Activated naive CD8-positive, alpha-beta T cell (primary cell): ENCODE measurements at regions not wholly inside any gene's neighbourhood (a gene's known extent, or its start where the extent isn't known, plus 50 kb on each side); places are given as distances from the start of the nearest gene placed in this dataset.
"Not testable (repeated sequence)": the region's sequence is repeated elsewhere in the genome, so short reads cannot be mapped to it uniquely, and the experiment has no call there.

Source experiments
- H3K27ac Mint-ChIP-seq: one replicate; pipeline ENCODE4 v1.8.0; 2021; ENCODE audit warnings: mixed read lengths
- H3K27me3 Mint-ChIP-seq: one replicate; pipeline ENCODE4 v1.8.0; 2021; ENCODE audit warnings: mixed read lengths
- H3K36me3 Mint-ChIP-seq: one replicate; pipeline ENCODE4 v1.8.0; 2021; ENCODE audit warnings: mixed read lengths
- H3K4me1 Mint-ChIP-seq: one replicate; pipeline ENCODE4 v1.8.0; 2021; ENCODE audit warnings: low read depth, mixed read lengths
- H3K4me3 Mint-ChIP-seq: one replicate; pipeline ENCODE4 v1.8.0; 2021; ENCODE audit warnings: mild to moderate bottlenecking, mixed read lengths
- H3K9me3 Mint-ChIP-seq: one replicate; pipeline ENCODE4 v1.8.0; 2021; ENCODE audit warnings: low read depth, mixed read lengths

- Mint-ChIP-seq H3K9me3 (no peaks in the 10 kb centered on the region), H3K27ac (no peak overlapping the region), H3K27me3 (no peaks in the 10 kb centered on the region), H3K4me1 (no peaks in the 10 kb centered on the region), H3K4me3 (no peak overlapping the region), H3K36me3 (no peaks in the 10 kb centered on the region)
These were observed 631.8 kb downstream of the RWDD3 start for GRCh38 chr1:95865769-95866168.

- Mint-ChIP-seq H3K4me3 (no peak overlapping the region), H3K4me1 (no peaks in the 10 kb centered on the region), H3K36me3 (no peaks in the 10 kb centered on the region), H3K9me3 (peaks cover 15% of the 10 kb centered on the region), H3K27ac (no peak overlapping the region), H3K27me3 (no peaks in the 10 kb centered on the region)
These were observed 642.3 kb downstream of the RWDD3 start for GRCh38 chr1:95876276-95876675.

GRCh38 chr1:95879498-95880050, 645.6 kb downstream of the RWDD3 start:
- Mint-ChIP-seq H3K27ac (no peak overlapping the region), H3K4me3 (no peak overlapping the region), H3K4me1 (no peaks in the 10 kb centered on the region), H3K9me3 (peaks cover 11% of the 10 kb centered on the region), H3K36me3 (no peaks in the 10 kb centered on the region), H3K27me3 (no peaks in the 10 kb centered on the region)

GRCh38 chr1:95888941-95889390, 655.0 kb downstream of the RWDD3 start:
- H3K27me3 Mint-ChIP-seq: no peaks in the 10 kb centered on the region
- no peaks in the 10 kb centered on the region for H3K4me1 Mint-ChIP-seq
- H3K36me3 Mint-ChIP-seq: no peaks in the 10 kb centered on the region
- no peak overlapping the region for H3K27ac Mint-ChIP-seq
- peaks cover 4% of the 10 kb centered on the region for H3K9me3 Mint-ChIP-seq
- H3K4me3 Mint-ChIP-seq: no peak overlapping the region

- peaks cover 4% of the 10 kb centered on the region for H3K9me3 Mint-ChIP-seq
- no peak overlapping the region for H3K27ac Mint-ChIP-seq
- H3K4me3 Mint-ChIP-seq: no peak overlapping the region
- no peaks in the 10 kb centered on the region for H3K27me3 Mint-ChIP-seq
- no peaks in the 10 kb centered on the region for H3K36me3 Mint-ChIP-seq
- H3K4me1 Mint-ChIP-seq: no peaks in the 10 kb centered on the region
These were observed 655.4 kb downstream of the RWDD3 start for GRCh38 chr1:95889400-95889799.

GRCh38 chr1:95893921-95894320, 659.9 kb downstream of the RWDD3 start:
- H3K4me3 Mint-ChIP-seq: no peak overlapping the region
- no peaks in the 10 kb centered on the region for H3K4me1 Mint-ChIP-seq
- H3K36me3 Mint-ChIP-seq: no peaks in the 10 kb centered on the region
- H3K27me3 Mint-ChIP-seq: no peaks in the 10 kb centered on the region
- no peak overlapping the region for H3K27ac Mint-ChIP-seq
- H3K9me3 Mint-ChIP-seq: peaks cover 3% of the 10 kb centered on the region

GRCh38 chr1:95903060-95903459, 669.0 kb downstream of the RWDD3 start:
- Mint-ChIP-seq H3K4me1 (no peaks in the 10 kb centered on the region), H3K27me3 (no peaks in the 10 kb centered on the region), H3K4me3 (no peak overlapping the region), H3K36me3 (no peaks in the 10 kb centered on the region), H3K27ac (no peak overlapping the region), H3K9me3 (peaks cover 4% of the 10 kb centered on the region)

- no peaks in the 10 kb centered on the region for H3K36me3 Mint-ChIP-seq
- no peak overlapping the region for H3K27ac Mint-ChIP-seq
- no peaks in the 10 kb centered on the region for H3K4me1 Mint-ChIP-seq
These were observed 671.9 kb downstream of the RWDD3 start for GRCh38 chr1:95905818-95906395.

GRCh38 chr1:95911739-95912138, 677.7 kb downstream of the RWDD3 start:
- not testable (repeated sequence) for H3K27ac Mint-ChIP-seq, H3K36me3 Mint-ChIP-seq, H3K4me3 Mint-ChIP-seq, H3K27me3 Mint-ChIP-seq, H3K4me1 Mint-ChIP-seq
- peaks cover 11% of the 10 kb centered on the region for H3K9me3 Mint-ChIP-seq

More at GRCh38 chr1:95905818-95906395, 671.9 kb downstream of the RWDD3 start:
- H3K4me3 Mint-ChIP-seq: no peak overlapping the region
- H3K27me3 Mint-ChIP-seq: no peaks in the 10 kb centered on the region
- peaks cover 4% of the 10 kb centered on the region for H3K9me3 Mint-ChIP-seq

- Mint-ChIP-seq H3K9me3 (peaks cover under 1% of the 10 kb centered on the region), H3K36me3 (no peaks in the 10 kb centered on the region), H3K27me3 (no peaks in the 10 kb centered on the region), H3K4me1 (no peaks in the 10 kb centered on the region), H3K27ac (no peak overlapping the region), H3K4me3 (no peak overlapping the region)
These were observed 682.6 kb downstream of the RWDD3 start for GRCh38 chr1:95916616-95917015.

GRCh38 chr1:95924684-95925083, 690.7 kb downstream of the RWDD3 start:
- no peak overlapping the region for H3K27ac Mint-ChIP-seq
- no peaks in the 10 kb centered on the region for H3K36me3 Mint-ChIP-seq
- no peaks in the 10 kb centered on the region for H3K4me1 Mint-ChIP-seq
- H3K27me3 Mint-ChIP-seq: no peaks in the 10 kb centered on the region
- no peak overlapping the region for H3K4me3 Mint-ChIP-seq
- no peaks in the 10 kb centered on the region for H3K9me3 Mint-ChIP-seq

GRCh38 chr1:95926331-95926730, 692.3 kb downstream of the RWDD3 start:
- H3K27me3 Mint-ChIP-seq: no peaks in the 10 kb centered on the region
- H3K4me3 Mint-ChIP-seq: no peak overlapping the region
- H3K36me3 Mint-ChIP-seq: no peaks in the 10 kb centered on the region
- no peaks in the 10 kb centered on the region for H3K4me1 Mint-ChIP-seq
- H3K27ac Mint-ChIP-seq: no peak overlapping the region
- no peaks in the 10 kb centered on the region for H3K9me3 Mint-ChIP-seq

- no peaks in the 10 kb centered on the region for H3K27me3 Mint-ChIP-seq
- no peaks in the 10 kb centered on the region for H3K4me1 Mint-ChIP-seq
- no peak overlapping the region for H3K4me3 Mint-ChIP-seq
- H3K36me3 Mint-ChIP-seq: no peaks in the 10 kb centered on the region
- H3K27ac Mint-ChIP-seq: no peak overlapping the region
- no peaks in the 10 kb centered on the region for H3K9me3 Mint-ChIP-seq
These were observed 693.1 kb downstream of the RWDD3 start for GRCh38 chr1:95927061-95927460.

- H3K27me3 Mint-ChIP-seq: no peaks in the 10 kb centered on the region
- no peak overlapping the region for H3K27ac Mint-ChIP-seq
- no peaks in the 10 kb centered on the region for H3K4me1 Mint-ChIP-seq
- H3K4me3 Mint-ChIP-seq: no peak overlapping the region
- no peaks in the 10 kb centered on the region for H3K36me3 Mint-ChIP-seq
- no peaks in the 10 kb centered on the region for H3K9me3 Mint-ChIP-seq
These were observed 701.7 kb downstream of the RWDD3 start for GRCh38 chr1:95935719-95936118.

- no peaks in the 10 kb centered on the region for H3K4me1 Mint-ChIP-seq
- no peaks in the 10 kb centered on the region for H3K27me3 Mint-ChIP-seq
- no peak overlapping the region for H3K4me3 Mint-ChIP-seq
- peaks cover 5% of the 10 kb centered on the region for H3K9me3 Mint-ChIP-seq
- no peaks in the 10 kb centered on the region for H3K36me3 Mint-ChIP-seq
- no peak overlapping the region for H3K27ac Mint-ChIP-seq
These were observed 707.2 kb downstream of the RWDD3 start for GRCh38 chr1:95941121-95941798.

- H3K9me3 Mint-ChIP-seq: no peaks in the 10 kb centered on the region
- no peaks in the 10 kb centered on the region for H3K4me1 Mint-ChIP-seq
- no peak overlapping the region for H3K27ac Mint-ChIP-seq
- no peak overlapping the region for H3K4me3 Mint-ChIP-seq
- H3K27me3 Mint-ChIP-seq: no peaks in the 10 kb centered on the region
- no peaks in the 10 kb centered on the region for H3K36me3 Mint-ChIP-seq
These were observed 714.0 kb downstream of the RWDD3 start for GRCh38 chr1:95948023-95948422.
